Mesenchymal stem cell (in vitro differentiated cells and primary cell): ENCODE measurements at regions not wholly inside any gene's neighbourhood (a gene's known extent, or its start where the extent isn't known, plus 50 kb on each side); places are given as distances from the start of the nearest gene placed in this dataset.

ENCODE experiments used
- DNase-seq: peaks from one replicate; pipeline ENCODE4 v3.0.0-alpha.2; 2013
- H2AFZ ChIP-seq: one replicate; pipeline ENCODE4 v1.6.1; 2013; ENCODE audit warnings: low read depth, mild to moderate bottlenecking, control low read depth, inconsistent platforms, low read length, moderate library complexity
- H2AK5ac ChIP-seq: 2 replicates; pipeline ENCODE4 v1.6.1; 2013; ENCODE audit warnings: low read length, moderate library complexity, mild to moderate bottlenecking, inconsistent platforms; ENCODE audit not compliant: severe bottlenecking
- H2BK120ac ChIP-seq: one replicate; pipeline ENCODE4 v1.6.1; 2013; ENCODE audit warnings: low read depth, mild to moderate bottlenecking, inconsistent platforms, low read length, moderate library complexity
- H2BK12ac ChIP-seq, 2 experiments: one replicate each; pipeline ENCODE4 v1.6.1; 2013; ENCODE audit warnings: inconsistent platforms in 2 of 2, low read length in 2 of 2, mild to moderate bottlenecking in 2 of 2, moderate library complexity in 2 of 2, control low read depth in 1 of 2
- H2BK15ac ChIP-seq: one replicate; pipeline ENCODE4 v1.6.1; 2013; ENCODE audit warnings: mild to moderate bottlenecking, low read depth, inconsistent platforms; ENCODE audit not compliant: poor library complexity, severe bottlenecking
- H2BK5ac ChIP-seq: 2 replicates; pipeline ENCODE4 v1.6.1; 2013; ENCODE audit warnings: low read depth, mild to moderate bottlenecking, low read length, control low read depth, inconsistent platforms; ENCODE audit not compliant: poor library complexity, severe bottlenecking
- H3K14ac ChIP-seq, 2 experiments: one replicate each; pipeline ENCODE4 v1.6.1; 2013; ENCODE audit warnings: inconsistent platforms in 2 of 2, low read length in 2 of 2, control low read depth in 1 of 2, mild to moderate bottlenecking in 1 of 2, moderate library complexity in 1 of 2
- H3K18ac ChIP-seq, 2 experiments: one replicate each; pipeline ENCODE4 v1.6.1; 2013; ENCODE audit warnings: inconsistent platforms in 2 of 2, low read length in 2 of 2, control low read depth in 1 of 2, low read depth in 1 of 2, mild to moderate bottlenecking in 1 of 2
- H3K23ac ChIP-seq, 2 experiments: one replicate each; pipeline ENCODE4 v1.6.1; 2013; ENCODE audit warnings: inconsistent platforms in 2 of 2, low read length in 2 of 2, mild to moderate bottlenecking in 2 of 2, moderate library complexity in 2 of 2, control low read depth in 1 of 2
- H3K27ac ChIP-seq: 2 replicates; pipeline ENCODE4 v1.5.1; 2013; ENCODE audit warnings: mild to moderate bottlenecking, moderate library complexity, low read length, control low read depth, inconsistent platforms; ENCODE audit not compliant: poor library complexity, severe bottlenecking
- H3K27me3 ChIP-seq, 2 experiments: 2 replicates each; pipeline versions ENCODE4 v1.6.1 to v1.7.0; 2013; ENCODE audit warnings: low read length in 2 of 2, mild to moderate bottlenecking in 2 of 2, moderate library complexity in 2 of 2, control low read depth in 1 of 2, inconsistent platforms in 1 of 2; ENCODE audit not compliant: control insufficient read depth in 1 of 2, insufficient read depth in 1 of 2
- H3K36me3 ChIP-seq, 2 experiments: 2 replicates each; pipeline versions ENCODE4 v1.6.1 to v1.7.0; 2013; ENCODE audit warnings: low read length in 2 of 2, control low read depth in 1 of 2, inconsistent platforms in 1 of 2, low read depth in 1 of 2, mild to moderate bottlenecking in 1 of 2; ENCODE audit not compliant: insufficient read depth in 2 of 2, control insufficient read depth in 1 of 2
- H3K4ac ChIP-seq, 2 experiments: one replicate each; pipeline ENCODE4 v1.6.1; 2013; ENCODE audit warnings: inconsistent platforms in 2 of 2, low read length in 2 of 2, mild to moderate bottlenecking in 2 of 2, moderate library complexity in 2 of 2, control low read depth in 1 of 2, low read depth in 1 of 2
- H3K4me1 ChIP-seq: 2 replicates; pipeline ENCODE4 v1.6.1; 2013; ENCODE audit warnings: low read depth, low read length, control low read depth; ENCODE audit not compliant: control insufficient read depth, insufficient read depth
- H3K4me2 ChIP-seq: 2 replicates; pipeline ENCODE4 v1.6.1; 2013; ENCODE audit warnings: low read length, mild to moderate bottlenecking, inconsistent platforms; ENCODE audit not compliant: poor library complexity, severe bottlenecking
- H3K4me3 ChIP-seq, 2 experiments: 2 replicates each; pipeline versions ENCODE4 v1.5.1 to v1.7.0; 2013; ENCODE audit warnings: low read length in 2 of 2, mild to moderate bottlenecking in 2 of 2, control low read depth in 1 of 2, low read depth in 1 of 2; ENCODE audit not compliant: insufficient read depth in 1 of 2
- H3K79me1 ChIP-seq: replicated peaks from 2 replicates; pipeline ENCODE4 v1.6.1; 2013; ENCODE audit warnings: mild to moderate bottlenecking, control low read depth, low read length, inconsistent platforms; ENCODE audit not compliant: poor library complexity, severe bottlenecking
- H3K9ac ChIP-seq: 2 replicates; pipeline ENCODE4 v1.7.0; 2013; ENCODE audit warnings: mild to moderate bottlenecking, low read length, moderate library complexity
- H3K9me3 ChIP-seq: 2 replicates; pipeline ENCODE4 v1.7.0; 2013; ENCODE audit warnings: mild to moderate bottlenecking, low read length; ENCODE audit not compliant: control insufficient read depth
- H4K8ac ChIP-seq: one replicate; pipeline ENCODE4 v1.6.1; 2013; ENCODE audit warnings: inconsistent platforms, mild to moderate bottlenecking, low read length, moderate library complexity
- H4K91ac ChIP-seq: one replicate; pipeline ENCODE4 v1.6.1; 2013; ENCODE audit warnings: mild to moderate bottlenecking, low read length, inconsistent platforms
- WGBS: methylation state at CpG from one replicate; pipeline ENCODE4 v1.1.7; 2013; ENCODE audit warnings: mixed read lengths; 5-methylcytosine and 5-hydroxymethylcytosine counted together

DNA sequence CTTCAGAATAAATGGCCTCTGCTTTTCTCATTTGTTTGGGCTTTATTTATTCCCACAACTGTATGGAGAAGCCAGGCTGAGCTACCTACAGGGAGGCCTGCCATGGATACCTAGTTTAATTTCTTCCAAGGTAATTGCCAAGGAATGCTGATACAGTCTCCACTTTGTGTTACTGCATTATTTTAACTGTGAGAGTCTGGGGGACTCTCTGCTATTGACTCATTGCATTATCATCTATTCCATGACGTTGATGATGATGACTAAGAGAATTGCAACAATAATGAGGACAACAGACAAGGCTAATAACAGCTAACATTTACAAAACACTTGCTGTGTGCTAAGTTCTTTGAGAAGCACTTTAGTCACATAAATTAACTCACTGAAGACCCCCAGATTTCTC, 88.3 kb upstream of the COL21A1 start:
- H3K36me3 ChIP-seq: no peaks in the 10 kb centered on the region
- H4K91ac ChIP-seq: no peak overlapping the region
- H2BK120ac ChIP-seq: no peak overlapping the region
- H4K8ac ChIP-seq: no peak overlapping the region
- H3K27ac ChIP-seq: no peak overlapping the region
- no peak overlapping the region for H2BK15ac ChIP-seq
- 0% methylated on average over 1 of the region's 1 CpG for WGBS
- H2AK5ac ChIP-seq: no peak overlapping the region
- H3K27me3 ChIP-seq: no peaks in the 10 kb centered on the region
- no peak overlapping the region for H3K4ac ChIP-seq
- H3K14ac ChIP-seq: no peak overlapping the region
- DNase-seq: peak; percentile 95
- no peak overlapping the region for H3K18ac ChIP-seq
- no peak overlapping the region for H2BK12ac ChIP-seq
- H3K9ac ChIP-seq: peak overlapping the region; percentile 60
- no peak overlapping the region for H3K4me3 ChIP-seq
- no peak overlapping the region for H2BK5ac ChIP-seq
- no peaks in the 10 kb centered on the region for H3K4me1 ChIP-seq
- no peaks in the 10 kb centered on the region for H3K79me1 ChIP-seq
- H3K9me3 ChIP-seq: no peaks in the 10 kb centered on the region
- no peak overlapping the region for H2AFZ ChIP-seq
- H3K23ac ChIP-seq: no peak overlapping the region
- no peak overlapping the region for H3K4me2 ChIP-seq

DNA sequence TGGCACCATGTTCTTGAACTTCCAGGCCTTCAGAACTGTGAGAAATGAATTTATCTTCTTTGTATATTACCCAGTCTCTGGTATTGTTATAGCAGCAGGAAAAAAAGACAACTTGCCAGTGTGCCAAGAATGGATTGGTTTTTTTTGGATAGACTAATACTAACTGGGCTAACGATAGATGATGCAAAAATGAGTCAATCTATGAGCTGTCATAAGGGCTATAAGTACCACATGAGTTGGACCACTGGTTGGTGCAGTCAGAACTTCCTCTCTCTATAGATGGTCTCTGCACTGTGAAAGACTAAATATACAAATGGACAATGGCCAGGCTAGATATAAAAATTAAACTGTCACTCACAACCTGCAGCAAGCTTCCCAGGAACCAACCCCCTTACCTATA, 87.6 kb upstream of the COL21A1 start:
- no peak overlapping the region for H3K18ac ChIP-seq
- no peak overlapping the region for H3K4ac ChIP-seq
- H4K8ac ChIP-seq: no peak overlapping the region
- no peak overlapping the region for H2BK120ac ChIP-seq
- no peaks in the 10 kb centered on the region for H3K36me3 ChIP-seq
- H2BK15ac ChIP-seq: no peak overlapping the region
- H4K91ac ChIP-seq: no peak overlapping the region
- DNase-seq: peak; percentile 28
- H3K4me1 ChIP-seq: no peaks in the 10 kb centered on the region
- H3K4me3 ChIP-seq: no peak overlapping the region
- H2BK12ac ChIP-seq: no peak overlapping the region
- no peaks in the 10 kb centered on the region for H3K79me1 ChIP-seq
- no peak overlapping the region for H3K23ac ChIP-seq
- no peak overlapping the region for H3K4me2 ChIP-seq
- no peak overlapping the region for H3K27ac ChIP-seq
- no peak overlapping the region for H3K14ac ChIP-seq
- H3K9ac ChIP-seq: peak overlapping the region; percentile 60
- no peaks in the 10 kb centered on the region for H3K27me3 ChIP-seq
- H2AFZ ChIP-seq: no peak overlapping the region
- H3K9me3 ChIP-seq: no peaks in the 10 kb centered on the region
- 25% methylated on average over 1 of the region's 1 CpG for WGBS
- no peak overlapping the region for H2AK5ac ChIP-seq
- H2BK5ac ChIP-seq: no peak overlapping the region

DNA sequence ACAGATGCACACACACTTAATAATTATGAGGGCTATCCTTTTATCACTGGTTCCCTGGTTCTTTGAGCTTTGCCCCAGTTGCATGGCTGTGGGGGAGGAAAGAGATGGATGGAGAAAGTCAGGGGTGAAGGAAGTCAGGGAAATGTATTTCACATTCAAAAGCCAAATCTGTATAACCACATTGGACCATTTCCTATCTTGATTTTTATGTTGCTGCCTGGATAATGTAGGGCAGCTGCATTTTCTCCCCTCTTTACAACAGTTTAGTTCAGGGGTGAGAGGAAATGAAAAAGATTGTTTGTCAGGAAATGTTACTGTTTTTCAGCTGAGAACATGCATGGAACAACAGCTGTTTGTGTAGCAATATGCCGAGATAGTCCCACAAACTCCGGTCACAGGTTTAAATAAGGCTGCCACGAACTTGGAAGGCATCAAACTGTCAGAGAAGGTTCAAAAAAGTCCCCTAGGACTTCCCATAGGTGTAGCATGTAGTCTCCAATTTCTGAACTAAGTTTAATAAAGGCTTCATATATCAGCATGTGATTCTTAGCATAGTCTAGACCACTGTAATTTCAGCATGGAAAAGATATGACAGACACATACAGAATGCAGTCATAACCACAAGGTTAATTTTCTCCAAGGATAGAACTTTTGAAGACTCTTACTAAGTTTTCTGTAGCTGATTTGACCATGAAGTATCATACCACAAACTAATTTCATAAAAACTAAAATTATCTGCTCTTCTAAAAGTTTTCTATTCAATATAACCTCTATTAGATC, 82.1 kb upstream of the COL21A1 start:
- no peak overlapping the region for H2BK15ac ChIP-seq
- H3K4me1 ChIP-seq: no peaks in the 10 kb centered on the region
- H2BK12ac ChIP-seq: no peak overlapping the region
- 67% methylated on average over 3 of the region's 3 CpGs for WGBS
- H4K91ac ChIP-seq: no peak overlapping the region
- H2AK5ac ChIP-seq: no peak overlapping the region
- peak overlapping the region; percentile 77 for H2BK5ac ChIP-seq
- no peak overlapping the region for H3K4me3 ChIP-seq
- DNase-seq: peak; percentile 39
- no peak overlapping the region for H3K18ac ChIP-seq
- H3K36me3 ChIP-seq: no peaks in the 10 kb centered on the region
- H3K79me1 ChIP-seq: no peaks in the 10 kb centered on the region
- H3K4ac ChIP-seq: no peak overlapping the region
- no peaks in the 10 kb centered on the region for H3K27me3 ChIP-seq
- no peak overlapping the region for H3K14ac ChIP-seq
- H3K27ac ChIP-seq: peak overlapping the region; percentile 89
- H3K23ac ChIP-seq: no peak overlapping the region
- peak overlapping the region; percentile 49 for H3K4me2 ChIP-seq
- H4K8ac ChIP-seq: no peak overlapping the region
- no peak overlapping the region for H2AFZ ChIP-seq
- H3K9ac ChIP-seq: no peak overlapping the region
- H2BK120ac ChIP-seq: no peak overlapping the region
- no peaks in the 10 kb centered on the region for H3K9me3 ChIP-seq

DNA sequence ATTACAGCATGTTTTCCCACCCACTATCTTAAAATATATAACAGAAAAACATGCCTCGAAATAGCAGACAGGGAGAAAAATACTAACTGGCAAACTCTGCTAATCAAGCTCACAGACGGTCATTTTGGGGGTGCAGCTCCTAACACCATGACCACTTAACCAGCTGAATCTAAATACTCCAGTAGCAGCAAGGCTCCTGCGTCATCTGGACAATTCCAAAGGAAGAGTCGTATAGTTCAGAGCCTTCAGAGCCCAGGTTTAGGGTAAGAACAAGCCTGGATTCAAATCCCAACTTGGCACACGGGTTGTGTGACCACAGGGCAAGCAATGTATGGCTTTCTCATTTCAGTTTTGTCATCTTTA, 81.3 kb upstream of the COL21A1 start:
- Histone ChIP-seq H3K9me3 (no peaks in the 10 kb centered on the region), H3K4me3 (no peak overlapping the region)
- no peak for DNase-seq

More for the DNA sequence above, 81.3 kb upstream of the COL21A1 start:
- H3K4me2 ChIP-seq: no peak overlapping the region
- H3K4ac ChIP-seq: no peak overlapping the region
- H3K18ac ChIP-seq: no peak overlapping the region
- H3K36me3 ChIP-seq: no peaks in the 10 kb centered on the region
- 75% methylated on average over 5 of the region's 5 CpGs for WGBS
- no peak overlapping the region for H3K23ac ChIP-seq
- H3K27me3 ChIP-seq: no peaks in the 10 kb centered on the region
- no peak overlapping the region for H2AFZ ChIP-seq
- no peak overlapping the region for H4K8ac ChIP-seq
- H3K14ac ChIP-seq: no peak overlapping the region
- H3K27ac ChIP-seq: no peak overlapping the region
- no peak overlapping the region for H4K91ac ChIP-seq
- no peaks in the 10 kb centered on the region for H3K4me1 ChIP-seq
- H3K79me1 ChIP-seq: no peaks in the 10 kb centered on the region
- no peak overlapping the region for H2BK5ac ChIP-seq
- no peak overlapping the region for H2BK12ac ChIP-seq
- no peak overlapping the region for H3K9ac ChIP-seq
- no peak overlapping the region for H2BK120ac ChIP-seq
- H2BK15ac ChIP-seq: no peak overlapping the region
- H2AK5ac ChIP-seq: peak overlapping the region; percentile 79
